Common myeloid progenitor, CD34-positive (primary cell): ENCODE measurements at regions not wholly inside any gene's neighbourhood (a gene's known extent, or its start where the extent isn't known, plus 50 kb on each side); places are given as distances from the start of the nearest gene placed in this dataset.
"Not testable (repeated sequence)": the region's sequence is repeated elsewhere in the genome, so short reads cannot be mapped to it uniquely, and the experiment has no call there.

Experiments used
- CTCF ChIA-PET: fragments of 350-600 bp; sonication (Branson Sonifier 250); formaldehyde crosslinking; loops from one replicate; lab custom pipeline; 2021; ENCODE audit warnings: antibody characterized with exemption; lab: Charles Lee
- POLR2A ChIA-PET: fragments of 350-600 bp; sonication (Branson Sonifier 250); formaldehyde crosslinking; loops from one replicate; lab custom pipeline; 2021; ENCODE audit warnings: antibody characterized with exemption; lab: Charles Lee
- DNase-seq, 3 donors: peaks; one replicate each; pipeline versions ENCODE4 v3.0.0 to v3.0.0-alpha.2; 2013
- H3K27ac ChIP-seq, 2 experiments: 1 replicate in 1 of 2; 2 replicates in 1 of 2; pipeline ENCODE4 v1.7.0; 2013; ENCODE audit warnings: inconsistent platforms in 2 of 2, low read length in 2 of 2, mild to moderate bottlenecking in 2 of 2, low read depth in 1 of 2, moderate library complexity in 1 of 2; ENCODE audit not compliant: severe bottlenecking in 2 of 2, insufficient read depth in 1 of 2, poor library complexity in 1 of 2
- H3K27me3 ChIP-seq, 5 experiments: replicated peaks in 2 of 5; 1 replicate in 3 of 5; 2 replicates in 2 of 5; pipeline versions ENCODE4 v1.6.1 to v1.7.0; 2013; ENCODE audit warnings: low read length in 4 of 5, mild to moderate bottlenecking in 2 of 5, moderate library complexity in 2 of 5, inconsistent platforms in 1 of 5; ENCODE audit not compliant: insufficient read depth in 5 of 5, control insufficient read depth in 4 of 5
- H3K36me3 ChIP-seq, 4 experiments: 1 replicate in 2 of 4; 2 replicates in 2 of 4; pipeline versions ENCODE4 v1.6.1 to v1.7.0; 2013; ENCODE audit warnings: low read length in 3 of 4, control low read depth in 1 of 4, mild to moderate bottlenecking in 1 of 4; ENCODE audit not compliant: control insufficient read depth in 4 of 4, insufficient read depth in 4 of 4
- H3K4me1 ChIP-seq, 4 experiments: 1 replicate in 3 of 4; 2 replicates in 1 of 4; pipeline versions ENCODE4 v1.6.1 to v1.7.1; 2013; ENCODE audit warnings: low read length in 3 of 4, mild to moderate bottlenecking in 3 of 4, control low read depth in 1 of 4, inconsistent platforms in 1 of 4, moderate library complexity in 1 of 4; ENCODE audit not compliant: control insufficient read depth in 4 of 4, insufficient read depth in 4 of 4; ENCODE audit errors: control extremely low read depth in 1 of 4
- H3K4me3 ChIP-seq, 7 experiments: 1 replicate in 4 of 7; 2 replicates in 3 of 7; pipeline versions ENCODE4 v1.5.1 to v1.7.0; 2013; ENCODE audit warnings: mild to moderate bottlenecking in 7 of 7, low read length in 6 of 7, moderate library complexity in 6 of 7, inconsistent platforms in 2 of 7, low read depth in 2 of 7, control low read depth in 1 of 7; ENCODE audit not compliant: insufficient read depth in 4 of 7, control insufficient read depth in 1 of 7; ENCODE audit errors: extremely low read depth in 1 of 7
- H3K9me3 ChIP-seq, 5 experiments: 1 replicate in 4 of 5; 2 replicates in 1 of 5; pipeline versions ENCODE4 v1.6.1 to v1.7.1; 2013; ENCODE audit warnings: low read length in 4 of 5, mild to moderate bottlenecking in 2 of 5, inconsistent platforms in 1 of 5, low read depth in 1 of 5, moderate library complexity in 1 of 5; ENCODE audit not compliant: control insufficient read depth in 4 of 5, insufficient read depth in 2 of 5; ENCODE audit errors: control extremely low read depth in 1 of 5
- WGBS: methylation state at CpG from one replicate; pipeline ENCODE4 v1.1.5; 2013; ENCODE audit not compliant: insufficient coverage; 5-methylcytosine and 5-hydroxymethylcytosine counted together

- H3K27ac ChIP-seq, H3K4me1 ChIP-seq, H3K4me3 ChIP-seq, H3K9me3 ChIP-seq, H3K27me3 ChIP-seq, H3K36me3 ChIP-seq, DNase-seq, CTCF ChIA-PET, POLR2A ChIA-PET: not testable (repeated sequence)
- WGBS: no CpG with 5 or more reads among the region's 3 CpGs
These were observed 135.0 kb upstream of the THOC3 start for GRCh38 chr5:176103083-176103482.

- CTCF ChIA-PET, POLR2A ChIA-PET, H3K27ac ChIP-seq, H3K4me3 ChIP-seq, H3K9me3 ChIP-seq, H3K4me1 ChIP-seq, DNase-seq, H3K36me3 ChIP-seq, H3K27me3 ChIP-seq: not testable (repeated sequence)
- no CpG with 5 or more reads among the region's 8 CpGs for WGBS
These were observed 125.3 kb upstream of the SIMC1 start for GRCh38 chr5:176112888-176113287.

- WGBS: no CpG with 5 or more reads among the region's 6 CpGs
- CTCF ChIA-PET, H3K27ac ChIP-seq, POLR2A ChIA-PET, H3K4me3 ChIP-seq, H3K9me3 ChIP-seq, H3K4me1 ChIP-seq, DNase-seq, H3K36me3 ChIP-seq, H3K27me3 ChIP-seq: not testable (repeated sequence)
These were observed 124.4 kb upstream of the SIMC1 start for GRCh38 chr5:176113673-176114335.

- H3K4me3 ChIP-seq, POLR2A ChIA-PET, H3K27ac ChIP-seq, H3K4me1 ChIP-seq, H3K27me3 ChIP-seq, H3K36me3 ChIP-seq, CTCF ChIA-PET, H3K9me3 ChIP-seq, DNase-seq: not testable (repeated sequence)
- WGBS: no CpG with 5 or more reads among the region's 7 CpGs
These were observed 123.4 kb upstream of the SIMC1 start for GRCh38 chr5:176114825-176115224.

GRCh38 chr5:176117699-176118238, 120.5 kb upstream of the SIMC1 start:
- no CpG with 5 or more reads among the region's 8 CpGs for WGBS
- H3K4me1 ChIP-seq, CTCF ChIA-PET, H3K27ac ChIP-seq, H3K36me3 ChIP-seq, DNase-seq, H3K9me3 ChIP-seq, POLR2A ChIA-PET, H3K4me3 ChIP-seq, H3K27me3 ChIP-seq: not testable (repeated sequence)

- H3K27ac ChIP-seq, H3K36me3 ChIP-seq, H3K27me3 ChIP-seq, H3K9me3 ChIP-seq, H3K4me1 ChIP-seq, DNase-seq, POLR2A ChIA-PET, H3K4me3 ChIP-seq, CTCF ChIA-PET: not testable (repeated sequence)
- WGBS: 100% methylated on average over 2 of the region's 2 CpGs
These were observed 115.9 kb upstream of the SIMC1 start for GRCh38 chr5:176122361-176122760.

- H3K4me1 ChIP-seq, H3K36me3 ChIP-seq, POLR2A ChIA-PET, H3K27me3 ChIP-seq, H3K9me3 ChIP-seq, H3K4me3 ChIP-seq, DNase-seq, CTCF ChIA-PET, H3K27ac ChIP-seq: not testable (repeated sequence)
- 97% methylated on average over 4 of the region's 11 CpGs for WGBS
These were observed 114.1 kb upstream of the SIMC1 start for GRCh38 chr5:176124120-176124519.
